ENCODE measurements at regions not wholly inside any gene's neighbourhood (a gene's known extent, or its start where the extent isn't known, plus 50 kb on each side); places are given as distances from the start of the nearest gene placed in this dataset.

GRCh38 chr6:91694016-91694654, 1107.3 kb upstream of the MAP3K7 start:
- TF ChIP-seq CTCF (IDR thresholded peaks at IDR 0.05; ENCODE audit: insufficient read depth, low read length) (no peak), POLR2AphosphoS5 (IDR thresholded peaks at IDR 0.05; ENCODE audit: low read depth) (no peak)
